Loucy (cell line): ENCODE measurements at regions not wholly inside any gene's neighbourhood (a gene's known extent, or its start where the extent isn't known, plus 50 kb on each side); places are given as distances from the start of the nearest gene placed in this dataset.

Source experiments
- H2AFZ ChIP-seq: fragments of 200-600 bp; sonication (generic); 2 replicates; pipeline ENCODE4 v1.6.0; 2016; ENCODE audit warnings: antibody characterized with exemption, mild to moderate bottlenecking, low read length, moderate library complexity
- H3F3A ChIP-seq: fragments of 200-600 bp; 2 replicates; pipeline ENCODE4 v1.6.0; 2016; ENCODE audit warnings: antibody characterized with exemption, low read depth, mild to moderate bottlenecking
- H3K27me3 ChIP-seq: fragments of 200-600 bp; sonication (generic); 2 replicates; pipeline ENCODE4 v1.6.1; 2014; ENCODE audit warnings: low read length, mild to moderate bottlenecking; ENCODE audit not compliant: insufficient read depth, poor library complexity, severe bottlenecking
- H3K36me3 ChIP-seq: fragments of 200-600 bp; sonication (generic); 2 replicates; pipeline ENCODE4 v1.6.1; 2016; ENCODE audit warnings: low read length; ENCODE audit not compliant: insufficient read depth
- H3K4me1 ChIP-seq: fragments of 200-600 bp; sonication (generic); 2 replicates; pipeline ENCODE4 v1.5.1; 2014; ENCODE audit warnings: low read length, mild to moderate bottlenecking; ENCODE audit not compliant: insufficient read depth, poor library complexity, severe bottlenecking
- H3K4me2 ChIP-seq: fragments of 200-600 bp; sonication (generic); 2 replicates; pipeline ENCODE4 v1.6.0; 2014; ENCODE audit warnings: antibody characterized with exemption, low read length, low read depth, mild to moderate bottlenecking; ENCODE audit not compliant: poor library complexity, severe bottlenecking
- H3K4me3 ChIP-seq: fragments of 200-600 bp; sonication (generic); 2 replicates; pipeline ENCODE4 v1.5.1; 2014; ENCODE audit warnings: low read length, mild to moderate bottlenecking, mixed read lengths; ENCODE audit not compliant: poor library complexity, severe bottlenecking
- H3K79me2 ChIP-seq: fragments of 200-600 bp; sonication (generic); 2 replicates; pipeline ENCODE4 v1.6.1; 2014; ENCODE audit warnings: low read length; ENCODE audit not compliant: insufficient read depth
- H3K9ac ChIP-seq: fragments of 200-600 bp; sonication (generic); 2 replicates; pipeline ENCODE4 v1.6.0; 2014; ENCODE audit warnings: mild to moderate bottlenecking, low read depth, low read length, moderate library complexity; ENCODE audit not compliant: poor library complexity, severe bottlenecking
- H3K9me2 ChIP-seq: fragments of 200-600 bp; sonication (generic); replicated peaks from 2 replicates; pipeline ENCODE4 v1.6.1; 2016; ENCODE audit warnings: low read depth, low read length, mixed read lengths
- H3K9me3 ChIP-seq: fragments of 200-600 bp; sonication (generic); 2 replicates; pipeline ENCODE4 v1.6.1; 2014; ENCODE audit warnings: mild to moderate bottlenecking, antibody characterized with exemption, low read length, low read depth; ENCODE audit not compliant: insufficient read depth
- H4K20me1 ChIP-seq: fragments of 200-600 bp; sonication (generic); 2 replicates; pipeline ENCODE4 v1.6.0; 2014; ENCODE audit warnings: antibody characterized with exemption, low read length, mild to moderate bottlenecking; ENCODE audit not compliant: insufficient read depth, poor library complexity, severe bottlenecking
- CTCF ChIP-seq: fragments of 200-600 bp; sonication (generic); conservative IDR thresholded peaks from 2 replicates; pipeline ENCODE4 v1.5.1; 2014; ENCODE audit warnings: mild to moderate bottlenecking, antibody characterized with exemption, low read length
- EZH2phosphoT487 ChIP-seq: fragments of 200-600 bp; IDR thresholded peaks from 2 replicates; pipeline ENCODE4 v1.6.1; 2018; ENCODE audit warnings: antibody characterized with exemption, mild to moderate bottlenecking, moderate library complexity, borderline replicate concordance

GRCh38 chr7:11960621-11961020, 128.6 kb upstream of the THSD7A start:
- H4K20me1 ChIP-seq = no peaks in the 10 kb centered on the region
- no peaks in the 10 kb centered on the region for H3F3A ChIP-seq
- H3K9me3 ChIP-seq = no peaks in the 10 kb centered on the region
- H3K27me3 ChIP-seq = no peaks in the 10 kb centered on the region
- no peak overlapping the region for H2AFZ ChIP-seq
- no peak overlapping the region for H3K9ac ChIP-seq
- TF ChIP-seq EZH2phosphoT487 (no peak), CTCF (no peak)
- H3K4me2 ChIP-seq = no peak overlapping the region
- H3K9me2 ChIP-seq = no peaks in the 10 kb centered on the region
- H3K79me2 ChIP-seq = no peaks in the 10 kb centered on the region
- no peak overlapping the region for H3K4me3 ChIP-seq
- H3K36me3 ChIP-seq = no peaks in the 10 kb centered on the region
- H3K4me1 ChIP-seq = no peaks in the 10 kb centered on the region

- no peaks in the 10 kb centered on the region for H3F3A ChIP-seq
- H3K4me3 ChIP-seq = no peak overlapping the region
- H3K36me3 ChIP-seq = no peaks in the 10 kb centered on the region
- no peaks in the 10 kb centered on the region for H3K27me3 ChIP-seq
- no peaks in the 10 kb centered on the region for H3K9me3 ChIP-seq
- H2AFZ ChIP-seq = no peak overlapping the region
- H3K9me2 ChIP-seq = no peaks in the 10 kb centered on the region
- H3K9ac ChIP-seq = no peak overlapping the region
- no peaks in the 10 kb centered on the region for H4K20me1 ChIP-seq
- H3K4me2 ChIP-seq = no peak overlapping the region
- H3K4me1 ChIP-seq = no peaks in the 10 kb centered on the region
- no peaks in the 10 kb centered on the region for H3K79me2 ChIP-seq
- TF ChIP-seq EZH2phosphoT487 = no peak
- no peak for TF ChIP-seq CTCF
Observed at GRCh38 chr7:11969643-11970042, 137.6 kb upstream of the THSD7A start.

- no peak overlapping the region for H2AFZ ChIP-seq
- H3F3A ChIP-seq = no peaks in the 10 kb centered on the region
- H3K9ac ChIP-seq = no peak overlapping the region
- H3K9me3 ChIP-seq = no peaks in the 10 kb centered on the region
- TF ChIP-seq EZH2phosphoT487 (no peak), CTCF (no peak)
- no peaks in the 10 kb centered on the region for H3K36me3 ChIP-seq
- no peaks in the 10 kb centered on the region for H3K4me1 ChIP-seq
- H4K20me1 ChIP-seq = no peaks in the 10 kb centered on the region
- no peaks in the 10 kb centered on the region for H3K27me3 ChIP-seq
- no peaks in the 10 kb centered on the region for H3K9me2 ChIP-seq
- no peak overlapping the region for H3K4me3 ChIP-seq
- H3K79me2 ChIP-seq = no peaks in the 10 kb centered on the region
- H3K4me2 ChIP-seq = no peak overlapping the region
Observed at GRCh38 chr7:11970132-11970531, 138.1 kb upstream of the THSD7A start.
